Karpas-422 (cell line): ENCODE measurements at regions not wholly inside any gene's neighbourhood (a gene's known extent, or its start where the extent isn't known, plus 50 kb on each side); places are given as distances from the start of the nearest gene placed in this dataset.

Source experiments
- DNase-seq: peaks from one replicate; pipeline ENCODE4 v3.0.0-alpha.2; 2015
- H2AFZ ChIP-seq: fragments of 200-600 bp; sonication (generic); 2 replicates; pipeline ENCODE4 v1.6.1; 2014; ENCODE audit warnings: antibody characterized with exemption, low read length, mixed read lengths
- H3K27ac ChIP-seq: fragments of 200-600 bp; sonication (generic); 2 replicates; pipeline ENCODE4 v1.5.1; 2014; ENCODE audit warnings: mild to moderate bottlenecking, low read length, moderate library complexity
- H3K27me3 ChIP-seq: fragments of 200-600 bp; sonication (generic); 2 replicates; pipeline ENCODE4 v1.6.1; 2014; ENCODE audit warnings: low read length, mixed read lengths
- H3K36me3 ChIP-seq: fragments of 200-600 bp; sonication (generic); 2 replicates; pipeline ENCODE4 v1.6.1; 2014; ENCODE audit warnings: low read length, mixed read lengths; ENCODE audit not compliant: insufficient read depth
- H3K4me1 ChIP-seq: fragments of 200-600 bp; sonication (generic); 2 replicates; pipeline ENCODE4 v1.6.1; 2014; ENCODE audit warnings: mild to moderate bottlenecking, low read length, mixed read lengths
- H3K4me2 ChIP-seq: fragments of 200-600 bp; sonication (generic); 2 replicates; pipeline ENCODE4 v1.6.1; 2014; ENCODE audit warnings: low read length, low read depth, mild to moderate bottlenecking; ENCODE audit not compliant: poor library complexity, severe bottlenecking
- H3K4me3 ChIP-seq: fragments of 200-600 bp; sonication (generic); 2 replicates; pipeline ENCODE4 v1.5.1; 2014; ENCODE audit warnings: mild to moderate bottlenecking, antibody characterized with exemption, low read length, mixed read lengths
- H3K79me2 ChIP-seq: fragments of 200-600 bp; sonication (generic); 2 replicates; pipeline ENCODE4 v1.6.1; 2014; ENCODE audit warnings: mild to moderate bottlenecking, low read length, mixed read lengths
- H3K9ac ChIP-seq: fragments of 200-600 bp; sonication (generic); 2 replicates; pipeline ENCODE4 v1.6.0; 2014; ENCODE audit warnings: low read length
- H3K9me2 ChIP-seq: fragments of 200-600 bp; sonication (generic), shearing (Covaris generic); replicated peaks from 2 replicates; pipeline ENCODE4 v1.6.0; 2014; ENCODE audit warnings: mild to moderate bottlenecking, low read length, moderate library complexity; ENCODE audit not compliant: insufficient read depth
- H3K9me3 ChIP-seq: fragments of 300-700, 200-600 bp; sonication (generic); 2 replicates; pipeline ENCODE4 v1.6.1; 2014; ENCODE audit warnings: low read length, mixed read lengths
- H4K20me1 ChIP-seq: fragments of 200-600 bp; sonication (generic); 2 replicates; pipeline ENCODE4 v1.6.1; 2014; ENCODE audit warnings: mild to moderate bottlenecking, antibody characterized with exemption, low read length, low read depth; ENCODE audit not compliant: insufficient read depth

- Histone ChIP-seq H4K20me1 (no peaks in the 10 kb centered on the region), H3K4me1 (no peaks in the 10 kb centered on the region)
These were observed 61.2 kb upstream of the NEO1 start for GRCh38 chr15:72991026-72991425.

GRCh38 chr15:72983801-72984545 is 68.3 kb upstream of the NEO1 start:
- Histone ChIP-seq H3K36me3 (no peaks in the 10 kb centered on the region), H3K9me3 (no peaks in the 10 kb centered on the region), H3K4me1 (no peaks in the 10 kb centered on the region), H3K27ac (no peak overlapping the region), H2AFZ (no peak overlapping the region), H3K4me3 (no peak overlapping the region), H3K4me2 (no peak overlapping the region), H3K9ac (no peak overlapping the region), H3K27me3 (peaks cover 4% of the 10 kb centered on the region; the same call in 1 of the 2 replicates), H3K79me2 (no peaks in the 10 kb centered on the region), H4K20me1 (no peaks in the 10 kb centered on the region), H3K9me2 (no peaks in the 10 kb centered on the region)
- no peak for DNase-seq

More at GRCh38 chr15:72991026-72991425, 61.2 kb upstream of the NEO1 start:
- Histone ChIP-seq H3K4me3 (no peak overlapping the region), H3K9me3 (no peaks in the 10 kb centered on the region), H3K9ac (no peak overlapping the region), H2AFZ (no peak overlapping the region), H3K9me2 (no peaks in the 10 kb centered on the region), H3K36me3 (no peaks in the 10 kb centered on the region), H3K27ac (no peak overlapping the region), H3K27me3 (peaks cover 4% of the 10 kb centered on the region; the same call in 1 of the 2 replicates), H3K4me2 (no peak overlapping the region), H3K79me2 (no peaks in the 10 kb centered on the region)
- no peak for DNase-seq

GRCh38 chr15:72982714-72983113 is 69.5 kb upstream of the NEO1 start:
- no peak overlapping the region for H3K4me2 ChIP-seq
- no peaks in the 10 kb centered on the region for H4K20me1 ChIP-seq
- H3K36me3 ChIP-seq, result no peaks in the 10 kb centered on the region
- no peak overlapping the region for H2AFZ ChIP-seq
- no peaks in the 10 kb centered on the region for H3K9me2 ChIP-seq
- DNase-seq, result no peak
- H3K4me3 ChIP-seq, result no peak overlapping the region
- H3K9me3 ChIP-seq, result no peaks in the 10 kb centered on the region
- no peak overlapping the region for H3K27ac ChIP-seq
- H3K9ac ChIP-seq, result no peak overlapping the region
- no peaks in the 10 kb centered on the region for H3K4me1 ChIP-seq
- peaks cover 4% of the 10 kb centered on the region; the same call in 1 of the 2 replicates for H3K27me3 ChIP-seq
- no peaks in the 10 kb centered on the region for H3K79me2 ChIP-seq

- H2AFZ ChIP-seq, result no peak overlapping the region
- no peaks in the 10 kb centered on the region for H3K36me3 ChIP-seq
- H4K20me1 ChIP-seq, result no peaks in the 10 kb centered on the region
- H3K4me3 ChIP-seq, result no peak overlapping the region
- H3K79me2 ChIP-seq, result no peaks in the 10 kb centered on the region
- H3K9me3 ChIP-seq, result no peaks in the 10 kb centered on the region
- H3K4me2 ChIP-seq, result no peak overlapping the region
- DNase-seq, result no peak
- H3K4me1 ChIP-seq, result no peaks in the 10 kb centered on the region
- no peak overlapping the region for H3K27ac ChIP-seq
- H3K27me3 ChIP-seq, result no peaks in the 10 kb centered on the region
- no peak overlapping the region for H3K9ac ChIP-seq
- no peaks in the 10 kb centered on the region for H3K9me2 ChIP-seq
These were observed 71.6 kb upstream of the NEO1 start for GRCh38 chr15:72980661-72981060.

- Histone ChIP-seq H3K27me3 (no peaks in the 10 kb centered on the region), H3K79me2 (no peaks in the 10 kb centered on the region), H3K4me2 (no peak overlapping the region), H3K27ac (no peak overlapping the region), H3K4me3 (no peak overlapping the region), H3K9ac (no peak overlapping the region), H4K20me1 (no peaks in the 10 kb centered on the region), H2AFZ (no peak overlapping the region), H3K9me3 (no peaks in the 10 kb centered on the region), H3K9me2 (no peaks in the 10 kb centered on the region), H3K36me3 (no peaks in the 10 kb centered on the region), H3K4me1 (no peaks in the 10 kb centered on the region)
- DNase-seq, result no peak
These were observed 72.5 kb upstream of the NEO1 start for GRCh38 chr15:72979791-72980190.

GRCh38 chr15:72979308-72979707 is 73.0 kb upstream of the NEO1 start:
- no peak overlapping the region for H3K4me3 ChIP-seq
- H3K27me3 ChIP-seq, result no peaks in the 10 kb centered on the region
- no peak for DNase-seq
- H3K9ac ChIP-seq, result no peak overlapping the region
- no peaks in the 10 kb centered on the region for H3K4me1 ChIP-seq
- H3K9me3 ChIP-seq, result no peaks in the 10 kb centered on the region
- no peaks in the 10 kb centered on the region for H3K36me3 ChIP-seq
- no peak overlapping the region for H3K27ac ChIP-seq
- no peak overlapping the region for H3K4me2 ChIP-seq
- no peaks in the 10 kb centered on the region for H3K9me2 ChIP-seq
- H4K20me1 ChIP-seq, result no peaks in the 10 kb centered on the region
- no peaks in the 10 kb centered on the region for H3K79me2 ChIP-seq
- H2AFZ ChIP-seq, result no peak overlapping the region

- no peaks in the 10 kb centered on the region for H3K36me3 ChIP-seq
- H3K9ac ChIP-seq, result no peak overlapping the region
- H3K4me1 ChIP-seq, result no peaks in the 10 kb centered on the region
- no peak overlapping the region for H3K27ac ChIP-seq
- H3K79me2 ChIP-seq, result no peaks in the 10 kb centered on the region
- H4K20me1 ChIP-seq, result no peaks in the 10 kb centered on the region
- H3K9me3 ChIP-seq, result no peaks in the 10 kb centered on the region
- no peaks in the 10 kb centered on the region for H3K9me2 ChIP-seq
- no peak overlapping the region for H3K4me3 ChIP-seq
- H3K27me3 ChIP-seq, result no peaks in the 10 kb centered on the region
- no peak for DNase-seq
- no peak overlapping the region for H2AFZ ChIP-seq
- no peak overlapping the region for H3K4me2 ChIP-seq
These were observed 74.0 kb upstream of the NEO1 start for GRCh38 chr15:72978223-72978622.

GRCh38 chr15:72972362-72972761 is 79.9 kb upstream of the NEO1 start:
- no peaks in the 10 kb centered on the region for H3K79me2 ChIP-seq
- H3K27ac ChIP-seq, result no peak overlapping the region
- H4K20me1 ChIP-seq, result no peaks in the 10 kb centered on the region
- no peak overlapping the region for H2AFZ ChIP-seq
- no peaks in the 10 kb centered on the region for H3K36me3 ChIP-seq
- no peak for DNase-seq
- no peak overlapping the region for H3K4me2 ChIP-seq
- no peak overlapping the region for H3K9ac ChIP-seq
- no peaks in the 10 kb centered on the region for H3K27me3 ChIP-seq
- H3K4me3 ChIP-seq, result no peak overlapping the region
- no peaks in the 10 kb centered on the region for H3K9me3 ChIP-seq
- no peaks in the 10 kb centered on the region for H3K4me1 ChIP-seq
- H3K9me2 ChIP-seq, result no peaks in the 10 kb centered on the region
